ENCODE measurements at regions not wholly inside any gene's neighbourhood (a gene's known extent, or its start where the extent isn't known, plus 50 kb on each side); places are given as distances from the start of the nearest gene placed in this dataset.

DNA sequence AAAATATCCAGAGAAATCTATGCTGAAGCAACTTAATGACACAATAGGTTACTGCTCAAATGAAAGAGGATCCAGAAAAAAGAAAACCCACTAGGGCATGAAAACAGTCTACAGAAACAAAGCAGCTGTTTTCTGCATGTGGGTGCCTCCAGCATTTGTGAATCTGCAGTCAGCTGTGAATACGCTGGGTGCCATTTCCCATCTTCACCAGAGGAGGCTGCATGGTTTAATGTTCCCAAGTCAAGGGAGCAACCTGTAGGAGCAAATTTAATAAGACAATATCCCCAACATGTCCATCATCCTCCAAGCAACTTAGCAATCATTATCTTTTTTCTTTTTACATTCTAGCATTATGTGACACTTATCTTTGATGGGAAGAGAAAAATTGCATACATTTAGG is 396.6 kb downstream of the BRINP2 start:
- no peak for DNase-seq

- DNase-seq: no peak
Observed at GRCh38 chr1:177566495-177566894, 395.7 kb downstream of the BRINP2 start.

DNA sequence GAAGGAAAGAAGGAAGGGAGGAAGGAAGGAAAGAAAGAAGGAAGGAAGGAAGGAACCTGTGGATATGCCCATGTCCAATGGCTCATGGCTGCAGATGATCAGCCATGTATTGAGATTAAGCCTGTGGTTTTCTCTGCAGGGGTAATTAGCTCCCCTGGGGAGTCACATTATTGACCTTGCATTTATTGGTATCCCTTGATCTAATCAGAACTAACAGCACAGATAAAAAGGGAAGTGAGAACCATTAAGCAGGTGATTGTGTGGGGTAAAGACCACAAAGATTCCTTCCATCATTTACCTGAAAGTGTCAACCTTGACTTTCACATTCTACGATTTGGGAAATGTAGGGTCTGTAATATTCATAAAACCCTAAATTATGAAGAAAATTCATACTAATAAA is 390.7 kb downstream of the BRINP2 start:
- DNase-seq: no peak

GRCh38 chr1:177558372-177558771 is 387.6 kb downstream of the BRINP2 start:
- no peak for DNase-seq

DNA sequence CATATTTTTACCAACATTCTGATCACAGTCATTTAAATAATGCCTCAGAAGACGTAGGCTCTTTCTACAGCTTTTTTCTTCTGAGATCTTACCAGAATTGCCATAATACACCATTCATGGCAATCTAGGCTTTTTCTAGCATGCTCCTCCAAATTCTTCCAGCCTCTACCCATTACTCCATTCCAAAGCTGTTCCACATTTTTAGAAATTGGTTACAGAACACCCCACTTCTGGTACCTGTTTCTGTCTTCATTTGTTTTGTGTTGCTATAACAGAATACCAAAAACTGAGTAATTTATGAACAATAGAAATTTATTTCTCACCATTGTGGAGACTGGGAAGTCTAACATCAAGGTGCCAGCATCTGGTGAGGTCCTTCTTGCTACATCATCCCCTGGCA is 385.4 kb downstream of the BRINP2 start:
- no peak for DNase-seq

DNA sequence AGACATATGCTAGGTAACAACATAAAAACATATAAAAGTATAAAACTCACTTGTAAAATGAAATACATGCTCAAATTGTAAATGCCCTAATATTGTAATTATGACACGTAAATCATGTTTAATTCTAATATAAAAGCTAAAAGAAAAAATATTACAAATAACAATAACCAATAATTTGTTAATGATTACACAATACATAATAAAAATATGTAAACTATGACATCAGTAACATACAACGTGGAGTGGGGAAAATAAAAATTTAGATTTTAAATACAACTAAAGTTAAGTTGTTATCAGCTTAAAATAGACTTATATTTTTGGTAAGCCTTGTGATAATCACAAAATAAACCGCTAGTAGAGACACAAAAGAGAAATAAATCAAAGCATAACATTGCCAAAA is 376.4 kb downstream of the BRINP2 start:
- DNase-seq: no peak

DNA sequence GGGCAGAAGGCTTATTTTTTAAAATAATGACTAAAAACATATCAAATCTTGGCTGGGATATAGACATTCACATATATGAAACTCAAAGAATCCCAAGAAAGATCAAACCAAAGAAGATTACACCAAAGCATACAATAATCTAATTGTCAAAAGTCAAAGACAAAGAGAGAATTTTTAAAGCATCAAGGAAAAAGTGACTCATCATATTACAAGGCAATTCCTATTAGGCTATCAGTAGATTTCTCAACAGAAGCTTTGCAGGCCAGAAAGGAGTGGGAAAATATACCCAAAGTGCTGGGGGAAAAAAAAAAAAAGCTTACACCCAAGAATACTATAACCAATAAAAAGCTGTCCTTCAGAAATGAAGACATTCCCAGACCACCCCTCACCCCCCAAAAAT is 375.6 kb downstream of the BRINP2 start:
- no peak for DNase-seq

DNA sequence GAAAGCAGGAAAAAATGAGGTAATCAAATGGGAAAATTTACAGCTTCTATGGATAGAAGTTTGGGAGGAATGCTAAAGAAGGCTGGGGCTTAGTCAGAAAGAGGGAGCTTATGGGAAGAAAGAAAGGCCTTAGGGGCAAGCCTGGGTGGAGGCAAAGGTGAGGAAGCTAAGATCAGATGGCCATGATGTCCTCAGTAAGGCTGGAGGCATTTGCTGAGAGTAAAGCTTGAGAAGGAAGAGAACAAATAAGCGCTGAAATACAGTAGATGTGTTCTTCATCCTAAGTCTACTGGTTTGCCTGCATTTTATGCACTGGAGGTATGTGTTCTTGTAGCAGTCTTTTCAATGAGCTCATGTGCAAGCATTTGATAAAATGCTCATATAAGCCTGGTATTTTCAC is 355.4 kb downstream of the BRINP2 start:
- DNase-seq: no peak

- no peak for DNase-seq
Observed at GRCh38 chr1:177525176-177525575, 354.4 kb downstream of the BRINP2 start.

DNA sequence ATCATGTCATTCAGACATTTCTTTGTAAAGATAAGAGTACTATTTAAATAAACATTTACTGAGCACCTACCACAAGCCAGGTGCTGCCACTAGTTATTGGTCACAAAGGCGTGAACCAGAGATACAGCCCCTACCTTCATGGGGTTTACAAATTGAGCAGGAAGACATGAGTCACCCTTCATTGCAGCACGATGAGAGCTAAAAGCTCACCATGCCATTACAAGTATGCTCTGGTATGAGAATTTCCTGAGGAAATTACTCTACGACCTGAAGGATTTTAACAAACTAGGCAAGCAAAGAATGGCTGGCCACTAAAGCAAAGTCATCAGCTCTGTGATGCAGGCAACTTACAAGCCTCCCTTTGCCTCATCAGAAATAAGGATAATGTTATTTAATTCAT is 346.8 kb downstream of the BRINP2 start:
- DNase-seq: no peak

DNA sequence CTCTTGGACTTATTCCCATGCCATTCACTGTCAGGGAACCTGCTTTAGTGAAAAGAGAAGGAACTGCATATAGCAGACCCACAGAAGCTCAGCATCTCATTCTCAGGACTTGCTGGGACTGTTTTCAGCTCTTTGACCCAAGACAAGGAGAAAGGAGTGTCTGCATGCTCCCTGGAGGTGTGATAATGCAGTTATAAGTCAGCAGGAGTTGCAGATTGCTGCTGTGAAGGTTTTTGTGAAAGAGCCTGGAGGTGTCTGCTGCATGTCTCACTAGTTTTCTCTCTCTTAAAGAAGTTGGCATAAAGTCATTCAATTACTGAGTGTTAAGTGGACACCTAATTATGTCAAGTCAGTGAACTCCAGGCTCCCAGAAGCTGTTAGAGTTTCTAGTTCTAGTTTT is 343.4 kb downstream of the BRINP2 start:
- no peak for DNase-seq

- DNase-seq: no peak
Observed at GRCh38 chr1:177511036-177511435, 340.3 kb downstream of the BRINP2 start.

GRCh38 chr1:177505905-177506590 is 335.3 kb downstream of the BRINP2 start:
- DNase-seq: no peak

- DNase-seq: no peak
Observed at GRCh38 chr1:177495878-177496277, 325.1 kb downstream of the BRINP2 start.

DNA sequence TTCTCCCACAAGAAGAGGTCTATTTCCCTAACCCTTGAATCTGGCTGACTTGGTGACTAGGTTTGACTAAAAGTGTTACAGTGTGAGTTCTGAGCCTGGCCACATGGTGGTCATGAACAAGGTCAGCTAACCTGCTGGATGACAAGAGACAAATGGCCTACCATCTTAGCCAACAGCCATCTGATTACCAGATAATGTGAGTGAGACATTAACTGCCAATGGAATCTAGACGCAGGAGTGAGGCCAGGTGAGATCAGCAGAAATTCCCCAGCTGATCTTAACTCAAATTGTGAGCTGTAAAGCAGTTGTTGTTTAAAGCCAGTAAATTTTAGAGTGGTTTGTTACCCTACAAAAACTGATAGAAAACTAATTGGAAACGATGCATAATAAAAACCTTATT is 320.0 kb downstream of the BRINP2 start:
- DNase-seq: no peak

- DNase-seq: no peak
Observed at GRCh38 chr1:177490036-177490639, 319.4 kb downstream of the BRINP2 start.

DNA sequence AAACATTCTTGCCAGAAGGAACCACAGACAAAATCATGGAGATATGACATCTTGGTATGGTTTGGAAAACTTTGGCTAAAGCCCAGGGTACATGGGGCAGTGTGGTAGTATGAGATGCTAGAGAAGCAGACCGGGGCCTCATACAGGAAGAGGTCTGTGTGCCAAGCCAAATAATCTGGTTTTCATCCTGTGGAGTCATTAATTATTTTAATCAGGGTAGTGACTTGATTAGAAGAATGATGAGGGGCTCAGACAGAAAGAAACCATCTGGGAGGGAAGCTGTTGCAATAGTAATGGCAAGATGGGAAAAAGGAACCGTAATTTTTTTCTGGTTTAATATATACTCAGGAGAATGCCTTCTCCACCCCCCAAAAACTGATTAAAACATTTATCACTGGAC is 318.0 kb downstream of the BRINP2 start:
- no peak for DNase-seq

DNA sequence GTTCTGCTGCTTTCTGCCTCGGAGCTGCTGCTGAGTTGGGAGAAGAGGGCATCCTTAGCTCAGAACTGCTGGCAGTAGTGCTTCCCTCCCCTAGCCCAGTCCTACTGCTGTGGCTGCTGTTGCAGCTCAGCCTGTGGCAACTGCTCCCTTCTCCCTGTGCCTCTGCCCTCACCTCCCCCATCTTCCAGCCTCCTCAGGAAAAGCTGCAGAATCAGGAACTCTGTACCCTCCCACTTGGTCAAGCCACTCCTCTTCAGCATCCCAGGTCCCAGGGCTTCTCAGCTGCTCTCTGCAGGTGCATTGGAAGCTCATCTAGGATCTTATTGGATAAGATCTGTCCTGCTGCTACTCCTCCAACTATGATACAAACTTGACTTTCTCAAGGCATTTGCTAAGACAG is 316.7 kb downstream of the BRINP2 start:
- no peak for DNase-seq

GRCh38 chr1:177480741-177481305 is 310.1 kb downstream of the BRINP2 start:
- DNase-seq: no peak

DNA sequence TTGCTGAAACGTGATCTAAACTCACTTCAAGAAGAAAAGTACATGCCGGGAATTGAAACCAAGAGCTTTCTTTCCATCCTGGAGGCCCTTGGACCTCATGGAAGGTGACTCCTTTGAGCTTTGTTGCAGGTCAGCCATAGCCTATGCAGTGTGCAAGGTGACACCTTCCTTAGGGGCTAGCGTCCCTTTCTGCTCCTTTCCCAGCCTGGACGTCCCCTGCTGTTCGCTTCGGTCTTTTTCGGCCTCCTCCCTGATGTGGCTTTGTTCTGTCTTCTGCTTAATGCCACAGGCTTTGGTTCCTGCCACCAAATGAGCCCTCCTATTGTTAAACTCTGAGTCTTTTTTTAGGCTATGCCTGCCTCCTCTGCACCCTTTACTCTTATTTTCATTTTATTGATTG is 308.8 kb downstream of the BRINP2 start:
- DNase-seq: no peak

- no peak for DNase-seq
Observed at GRCh38 chr1:177476676-177477075, 305.9 kb downstream of the BRINP2 start.

GRCh38 chr1:177472567-177472966 is 301.8 kb downstream of the BRINP2 start:
- DNase-seq: no peak

DNA sequence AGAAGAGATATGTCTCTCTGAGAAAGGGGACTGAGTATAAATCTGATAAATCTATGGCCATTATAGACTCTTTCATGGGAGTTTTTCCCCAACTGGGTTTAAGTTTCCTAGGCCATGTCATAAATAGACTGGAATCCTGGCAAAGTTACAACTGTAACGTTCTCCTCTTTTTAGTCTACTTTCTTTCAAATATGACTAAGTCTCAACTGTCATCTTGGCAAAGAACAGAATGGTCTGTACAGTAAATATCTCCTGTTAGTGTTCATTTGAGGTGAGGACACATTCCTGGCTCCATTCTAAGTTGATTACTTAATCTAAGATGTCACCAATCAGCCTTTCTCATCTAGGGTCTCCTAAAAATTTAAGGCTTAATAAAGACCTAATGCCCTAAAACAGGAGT is 300.5 kb downstream of the BRINP2 start:
- DNase-seq: no peak

GRCh38 chr1:177469519-177469918 is 298.8 kb downstream of the BRINP2 start:
- DNase-seq: no peak

DNA sequence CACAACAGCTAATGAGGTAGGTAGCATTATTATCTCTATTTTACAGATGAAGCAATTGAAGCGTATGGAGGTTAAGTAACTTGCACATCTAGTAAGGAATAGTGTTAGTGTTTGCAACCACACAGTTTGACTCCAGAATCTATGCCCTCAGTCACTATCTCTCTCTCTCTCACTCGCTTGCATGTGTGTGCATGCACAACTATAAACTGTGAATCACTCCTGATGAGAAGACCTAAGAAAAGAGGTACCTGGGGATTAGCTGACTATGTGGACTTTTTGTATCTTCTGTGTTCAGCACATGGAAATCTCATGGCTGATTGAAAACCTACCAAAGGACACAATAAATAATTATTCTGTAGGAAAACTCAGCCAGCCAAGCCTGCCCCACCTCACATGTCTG is 295.5 kb downstream of the BRINP2 start:
- DNase-seq: no peak

Data from COR-L47 (cell line).